Activated CD4-positive, alpha-beta memory T cell treated with anti-CD3 and anti-CD28 coated beads for 36 hours (primary cell): ENCODE measurements at regions not wholly inside any gene's neighbourhood (a gene's known extent, or its start where the extent isn't known, plus 50 kb on each side); places are given as distances from the start of the nearest gene placed in this dataset.

Experiments used
- CTCF ChIA-PET: fragments of 350-600 bp; sonication (Branson Sonifier 250); formaldehyde crosslinking; loops from one replicate; lab custom pipeline; 2021; ENCODE audit warnings: antibody characterized with exemption, inconsistent platforms; lab: Charles Lee
- POLR2A ChIA-PET: fragments of 350-600 bp; sonication (Branson Sonifier 250); formaldehyde crosslinking; loops from one replicate; lab custom pipeline; 2021; ENCODE audit warnings: antibody characterized with exemption; lab: Charles Lee
- DNase-seq: peaks from one replicate; pipeline ENCODE4 v3.0.0-alpha.2; 2020
- H3K27ac Mint-ChIP-seq: one replicate; pipeline ENCODE4 v1.8.0; 2021; ENCODE audit warnings: mixed read lengths
- H3K27me3 Mint-ChIP-seq: one replicate; pipeline ENCODE4 v1.8.0; 2021; ENCODE audit warnings: mixed read lengths
- H3K36me3 Mint-ChIP-seq: one replicate; pipeline ENCODE4 v1.8.0; 2021; ENCODE audit warnings: mixed read lengths
- H3K4me1 Mint-ChIP-seq: one replicate; pipeline ENCODE4 v1.8.0; 2021; ENCODE audit warnings: low read depth, mixed read lengths
- H3K4me3 Mint-ChIP-seq: one replicate; pipeline ENCODE4 v1.8.0; 2021; ENCODE audit warnings: mild to moderate bottlenecking, mixed read lengths
- H3K9me3 Mint-ChIP-seq: one replicate; pipeline ENCODE4 v1.8.0; 2021; ENCODE audit warnings: mixed read lengths
- intact Hi-C: fragments of 100-400 bp; cut with micrococcal nuclease; formaldehyde crosslinking; loops from one replicate; pipeline ENCODE4 v1.15.1; 2023

DNA sequence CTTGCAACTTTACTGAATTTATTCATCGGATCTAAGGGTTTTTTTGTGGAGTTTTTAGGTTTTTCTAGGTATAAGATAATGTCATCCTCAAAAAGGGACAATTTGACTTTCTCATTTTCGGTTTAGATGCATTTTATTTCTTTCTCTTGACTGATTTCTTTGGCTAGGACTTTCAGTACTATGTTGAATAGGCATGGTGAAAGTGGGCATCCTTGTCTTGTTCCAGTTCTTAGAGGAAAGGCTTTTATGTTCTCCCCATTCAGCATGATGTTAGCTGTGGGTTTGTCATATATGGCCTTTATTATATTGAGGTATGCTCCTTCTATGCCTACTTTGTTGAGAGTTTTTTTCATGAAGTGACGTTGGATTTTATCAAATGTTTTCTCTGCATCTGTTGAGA is 106.7 kb downstream of the FAM43A start:
- ChIA-PET CTCF (interaction anchor here (1.0 to 1.4 kb wide), 2 partner anchors 62 to 110 kb away, joined by 3 to 6 read pairs; no protein-coding TSS in a partner anchor), POLR2A (interaction anchor here (0.6 kb wide), 1 partner anchor 297 kb away, joined by 5 read pairs; no protein-coding TSS in a partner anchor)
- no peak for DNase-seq
- intact Hi-C loops: no loop called here
- no peak overlapping the region for H3K27ac Mint-ChIP-seq
- peaks cover 13% of the 10 kb centered on the region for H3K9me3 Mint-ChIP-seq
- no peaks in the 10 kb centered on the region for H3K4me1 Mint-ChIP-seq
- no peaks in the 10 kb centered on the region for H3K27me3 Mint-ChIP-seq
- no peak overlapping the region for H3K4me3 Mint-ChIP-seq
- no peaks in the 10 kb centered on the region for H3K36me3 Mint-ChIP-seq

DNA sequence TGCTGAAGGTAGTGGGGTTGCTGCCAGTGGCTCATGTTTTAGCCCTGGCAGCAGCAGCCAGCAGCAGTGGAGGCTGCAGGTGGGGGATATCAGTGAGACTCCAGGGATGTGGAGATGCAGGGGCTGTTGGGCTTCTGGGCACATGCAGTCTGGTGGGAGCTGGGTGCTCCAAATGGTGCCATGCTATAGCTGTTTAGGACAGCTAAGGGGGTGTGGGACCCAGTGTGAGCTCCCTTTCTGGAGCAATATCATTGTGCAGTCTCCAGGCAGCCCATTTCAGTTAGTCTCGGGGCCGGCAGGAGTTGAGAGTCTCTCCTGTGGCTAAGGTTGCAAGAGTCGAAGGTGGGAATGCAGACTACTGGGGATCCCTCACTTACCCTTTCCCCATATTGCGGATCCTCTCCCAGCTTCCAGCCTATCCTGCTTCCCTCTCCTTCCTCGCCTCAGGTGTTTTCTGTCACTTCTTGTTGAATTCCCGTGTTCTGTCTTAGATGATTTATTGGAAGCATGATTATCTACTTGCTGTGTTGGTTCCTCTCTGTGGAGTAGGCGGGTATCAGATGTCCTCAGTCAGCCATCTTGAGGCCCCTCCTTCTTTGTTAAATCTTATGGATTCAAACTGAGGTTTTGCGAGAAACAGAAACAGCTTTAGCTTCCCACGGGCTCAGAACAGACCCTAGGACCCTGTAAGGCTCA is 112.0 kb downstream of the FAM43A start:
- Mint-ChIP-seq H3K4me3 (no peak overlapping the region), H3K27ac (no peak overlapping the region), H3K27me3 (no peaks in the 10 kb centered on the region), H3K36me3 (no peaks in the 10 kb centered on the region), H3K9me3 (peaks cover 13% of the 10 kb centered on the region), H3K4me1 (no peaks in the 10 kb centered on the region)
- ChIA-PET POLR2A (no interaction called here), CTCF (no interaction called here)
- intact Hi-C loops: no loop called here
- DNase-seq: no peak

- peaks cover 13% of the 10 kb centered on the region for H3K9me3 Mint-ChIP-seq
- CTCF ChIA-PET: no interaction called here
- POLR2A ChIA-PET: no interaction called here
- no peak overlapping the region for H3K27ac Mint-ChIP-seq
- no peak overlapping the region for H3K4me3 Mint-ChIP-seq
- H3K36me3 Mint-ChIP-seq: no peaks in the 10 kb centered on the region
- H3K4me1 Mint-ChIP-seq: no peaks in the 10 kb centered on the region
- intact Hi-C loops: no loop called here
- no peaks in the 10 kb centered on the region for H3K27me3 Mint-ChIP-seq
- DNase-seq: no peak
Measured at GRCh38 chr3:194798486-194798885, 112.8 kb downstream of the FAM43A start.

GRCh38 chr3:194800002-194800401 is 114.3 kb downstream of the FAM43A start:
- Mint-ChIP-seq H3K36me3 (no peaks in the 10 kb centered on the region), H3K4me3 (no peak overlapping the region), H3K4me1 (no peaks in the 10 kb centered on the region), H3K27me3 (peaks cover under 1% of the 10 kb centered on the region), H3K27ac (no peak overlapping the region), H3K9me3 (peaks cover 13% of the 10 kb centered on the region)
- ChIA-PET CTCF (no interaction called here), POLR2A (no interaction called here)
- intact Hi-C loops: no loop called here
- DNase-seq: no peak

- H3K4me3 Mint-ChIP-seq: no peak overlapping the region
- H3K36me3 Mint-ChIP-seq: no peaks in the 10 kb centered on the region
- CTCF ChIA-PET: no interaction called here
- POLR2A ChIA-PET: no interaction called here
- no peaks in the 10 kb centered on the region for H3K4me1 Mint-ChIP-seq
- H3K27me3 Mint-ChIP-seq: peaks cover 7% of the 10 kb centered on the region
- intact Hi-C loops: no loop called here
- H3K27ac Mint-ChIP-seq: no peak overlapping the region
- DNase-seq: no peak
- peaks cover 2% of the 10 kb centered on the region for H3K9me3 Mint-ChIP-seq
Measured at GRCh38 chr3:194801461-194802432, 116.1 kb downstream of the FAM43A start.

GRCh38 chr3:194804796-194805195 is 119.1 kb downstream of the FAM43A start:
- CTCF ChIA-PET: interaction anchor here (2.1 kb wide), 1 partner anchor 122 kb away, joined by 4 read pairs; no protein-coding TSS in a partner anchor
- H3K36me3 Mint-ChIP-seq: no peaks in the 10 kb centered on the region
- H3K27ac Mint-ChIP-seq: no peak overlapping the region
- DNase-seq: no peak
- intact Hi-C loops: no loop called here
- no peak overlapping the region for H3K4me3 Mint-ChIP-seq
- no peaks in the 10 kb centered on the region for H3K4me1 Mint-ChIP-seq
- H3K27me3 Mint-ChIP-seq: peaks cover 8% of the 10 kb centered on the region
- no peaks in the 10 kb centered on the region for H3K9me3 Mint-ChIP-seq
- POLR2A ChIA-PET: no interaction called here

DNA sequence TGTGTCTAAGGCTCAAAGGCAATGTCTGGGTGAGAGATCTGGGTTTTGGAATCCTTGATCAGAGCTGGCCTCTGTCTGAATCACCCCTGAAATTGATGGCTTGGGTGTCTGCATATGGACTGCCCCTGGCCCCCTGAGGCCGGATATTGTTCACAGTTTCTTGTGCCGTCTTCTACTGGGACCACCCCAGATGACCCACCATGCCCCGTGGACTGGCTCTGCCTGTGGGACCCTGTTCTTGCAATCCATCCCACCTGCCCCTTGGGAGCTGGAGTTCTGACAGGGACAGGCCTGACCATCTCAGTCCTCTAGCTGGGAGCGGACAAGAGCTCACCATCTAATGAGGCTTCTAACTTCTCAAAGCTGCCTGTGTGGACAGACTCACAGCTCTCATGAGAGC is 119.9 kb downstream of the FAM43A start:
- DNase-seq: no peak
- no peaks in the 10 kb centered on the region for H3K4me1 Mint-ChIP-seq
- ChIA-PET CTCF (interaction anchor here (2.1 kb wide), 1 partner anchor 123 kb away, joined by 4 read pairs; no protein-coding TSS in a partner anchor), POLR2A (no interaction called here)
- H3K9me3 Mint-ChIP-seq: no peaks in the 10 kb centered on the region
- peaks cover 8% of the 10 kb centered on the region for H3K27me3 Mint-ChIP-seq
- H3K36me3 Mint-ChIP-seq: no peaks in the 10 kb centered on the region
- no peak overlapping the region for H3K27ac Mint-ChIP-seq
- no peak overlapping the region for H3K4me3 Mint-ChIP-seq
- intact Hi-C loops: no loop called here

DNA sequence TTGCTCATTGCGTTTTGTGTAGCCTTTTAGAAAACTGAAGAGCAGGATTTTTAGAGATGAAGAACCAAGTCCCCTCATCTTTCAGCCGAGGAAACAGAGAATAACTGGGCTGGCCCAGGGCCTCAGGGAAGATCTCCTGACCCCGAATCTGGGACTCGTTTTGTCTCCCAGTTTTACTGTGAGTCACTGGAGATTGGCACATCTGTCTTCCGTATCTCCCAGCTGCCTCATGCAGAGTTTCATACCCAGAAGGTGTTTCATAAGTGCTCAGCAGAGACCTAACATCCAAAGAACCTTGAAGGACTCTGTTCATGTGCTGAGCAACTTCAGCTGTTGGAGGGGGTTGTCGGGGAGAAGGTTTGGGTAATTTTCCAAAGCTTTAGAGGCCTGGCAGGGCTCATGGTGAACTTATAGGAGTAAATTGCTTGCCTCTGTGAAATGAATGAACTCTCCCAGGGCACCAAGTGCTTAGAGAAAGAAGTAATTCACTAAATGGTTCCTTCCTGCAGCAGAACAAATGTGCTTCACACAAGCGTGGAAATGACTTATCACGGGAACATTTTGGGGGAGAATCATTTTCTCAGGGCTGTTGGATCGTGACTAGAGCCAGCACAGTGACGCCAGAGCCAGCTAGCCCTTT is 121.4 kb downstream of the FAM43A start:
- Mint-ChIP-seq H3K27ac (no peak overlapping the region), H3K9me3 (no peaks in the 10 kb centered on the region), H3K4me1 (no peaks in the 10 kb centered on the region), H3K36me3 (no peaks in the 10 kb centered on the region), H3K4me3 (no peak overlapping the region), H3K27me3 (peaks cover 11% of the 10 kb centered on the region)
- ChIA-PET POLR2A (no interaction called here), CTCF (interaction anchor here (2.1 kb wide), 1 partner anchor 125 kb away, joined by 4 read pairs; no protein-coding TSS in a partner anchor)
- intact Hi-C loops: no loop called here
- DNase-seq: no peak

GRCh38 chr3:194808640-194809097 is 123.0 kb downstream of the FAM43A start:
- ChIA-PET POLR2A (no interaction called here), CTCF (no interaction called here)
- intact Hi-C loops: no loop called here
- H3K9me3 Mint-ChIP-seq: no peaks in the 10 kb centered on the region
- peaks cover 11% of the 10 kb centered on the region for H3K27me3 Mint-ChIP-seq
- H3K4me3 Mint-ChIP-seq: no peak overlapping the region
- H3K36me3 Mint-ChIP-seq: no peaks in the 10 kb centered on the region
- no peak for DNase-seq
- H3K4me1 Mint-ChIP-seq: no peaks in the 10 kb centered on the region
- H3K27ac Mint-ChIP-seq: no peak overlapping the region

GRCh38 chr3:194809382-194809781 is 123.7 kb downstream of the FAM43A start:
- CTCF ChIA-PET: no interaction called here
- Mint-ChIP-seq H3K27me3 (peaks cover 11% of the 10 kb centered on the region), H3K9me3 (no peaks in the 10 kb centered on the region), H3K27ac (no peak overlapping the region), H3K4me3 (no peak overlapping the region), H3K36me3 (no peaks in the 10 kb centered on the region), H3K4me1 (no peaks in the 10 kb centered on the region)
- intact Hi-C loops: no loop called here
- POLR2A ChIA-PET: no interaction called here
- no peak for DNase-seq

GRCh38 chr3:194810076-194810475 is 124.4 kb downstream of the FAM43A start:
- ChIA-PET CTCF (no interaction called here), POLR2A (no interaction called here)
- DNase-seq: no peak
- Mint-ChIP-seq H3K27me3 (peaks cover 10% of the 10 kb centered on the region), H3K4me3 (no peak overlapping the region), H3K36me3 (no peaks in the 10 kb centered on the region), H3K4me1 (no peaks in the 10 kb centered on the region), H3K27ac (no peak overlapping the region), H3K9me3 (no peaks in the 10 kb centered on the region)
- intact Hi-C loops: no loop called here

- Mint-ChIP-seq H3K4me1 (no peaks in the 10 kb centered on the region), H3K9me3 (no peaks in the 10 kb centered on the region), H3K4me3 (no peak overlapping the region), H3K36me3 (no peaks in the 10 kb centered on the region), H3K27ac (no peak overlapping the region), H3K27me3 (peaks cover 6% of the 10 kb centered on the region)
- DNase-seq: no peak
- CTCF ChIA-PET: no interaction called here
- POLR2A ChIA-PET: no interaction called here
- intact Hi-C loops: no loop called here
Measured at GRCh38 chr3:194811118-194811517, 125.4 kb downstream of the FAM43A start.
